H1 (cell line): ENCODE measurements at regions not wholly inside any gene's neighbourhood (a gene's known extent, or its start where the extent isn't known, plus 50 kb on each side); places are given as distances from the start of the nearest gene placed in this dataset.

ENCODE experiments used
- RNF2 ChIP-seq: fragments of 200-900, 300-1000 bp; sonication (generic); IDR thresholded peaks from 2 replicates; pipeline ENCODE4 v1.7.1; 2016; ENCODE audit warnings: borderline replicate concordance, low read depth, mild to moderate bottlenecking, antibody characterized with exemption, low read length; ENCODE audit not compliant: poor library complexity, severe bottlenecking; ENCODE audit errors: missing control alignments

DNA sequence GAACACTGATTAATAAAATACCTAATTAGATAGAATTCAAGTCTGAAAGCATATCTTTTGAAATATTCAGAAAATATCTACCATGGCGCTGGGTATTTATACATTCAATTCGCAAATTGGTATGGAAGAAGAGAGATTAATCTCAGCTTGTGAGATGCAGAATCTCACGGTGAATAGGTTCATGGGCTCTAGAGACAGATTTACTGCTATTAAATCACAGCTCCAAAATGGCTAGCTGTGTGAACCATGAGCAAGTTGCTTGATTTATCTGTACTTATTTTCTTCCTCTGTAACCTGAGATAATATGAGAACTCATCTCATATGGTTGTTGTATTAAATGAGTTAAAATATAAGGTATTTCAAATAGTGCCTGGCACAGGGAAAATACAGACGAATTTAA is 556.7 kb downstream of the FBXO15 start (continued):
- TF ChIP-seq RNF2 = no peak
